IPS-NIHi7 (cell line): ENCODE measurements at regions not wholly inside any gene's neighbourhood (a gene's known extent, or its start where the extent isn't known, plus 50 kb on each side); places are given as distances from the start of the nearest gene placed in this dataset.

ENCODE experiments used
- DNase-seq: peaks from one replicate; pipeline ENCODE4 v3.0.0; 2012; ENCODE audit warnings: mixed read lengths; ENCODE audit errors: extremely low spot score

DNA sequence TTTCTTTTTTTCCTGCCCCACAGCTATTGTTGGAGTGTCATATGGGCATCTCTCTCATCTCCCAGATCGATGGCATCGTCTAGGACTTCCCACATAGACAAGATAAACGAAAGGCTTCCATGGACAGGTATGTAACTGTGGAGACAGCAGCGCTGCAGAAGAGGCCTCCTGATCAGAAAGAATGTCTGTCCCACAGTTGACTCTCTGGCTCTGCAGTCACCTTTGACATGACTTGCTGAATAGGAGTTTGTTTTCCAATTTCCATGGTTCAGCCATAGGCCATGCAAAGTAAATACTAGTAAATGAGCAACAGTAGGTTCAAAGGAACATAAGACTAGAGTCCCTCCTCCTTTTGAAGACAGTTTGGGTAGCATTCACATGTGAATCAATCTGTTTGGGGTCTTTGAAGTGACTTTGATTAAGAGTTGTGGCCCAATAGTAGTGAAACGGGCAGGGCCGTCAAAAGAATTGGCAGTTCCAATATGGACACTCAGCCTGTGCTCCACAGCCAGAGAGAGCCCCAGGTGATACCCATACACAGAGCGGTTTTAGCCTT, 134.7 kb upstream of the IFNGR1 start:
- DNase-seq = no peak

DNA sequence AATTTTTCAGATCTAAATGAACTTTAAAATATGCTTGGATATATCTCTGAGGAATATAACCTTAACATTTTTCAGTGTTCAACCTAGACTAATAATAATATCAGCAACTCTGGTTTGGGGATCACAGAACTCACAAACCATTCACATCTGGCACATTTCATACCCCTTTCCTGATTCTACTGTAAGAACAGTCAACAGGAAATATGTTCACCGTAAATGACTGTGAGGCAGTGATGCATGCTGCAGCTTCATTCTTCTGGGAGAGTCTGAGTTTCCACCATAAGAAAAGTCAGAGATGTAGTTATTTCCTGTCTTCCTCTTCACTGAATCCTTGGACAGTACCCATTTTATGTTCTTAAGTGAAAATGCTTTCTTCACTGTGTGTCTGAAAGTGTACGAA, 134.2 kb upstream of the IFNGR1 start:
- no peak for DNase-seq

DNA sequence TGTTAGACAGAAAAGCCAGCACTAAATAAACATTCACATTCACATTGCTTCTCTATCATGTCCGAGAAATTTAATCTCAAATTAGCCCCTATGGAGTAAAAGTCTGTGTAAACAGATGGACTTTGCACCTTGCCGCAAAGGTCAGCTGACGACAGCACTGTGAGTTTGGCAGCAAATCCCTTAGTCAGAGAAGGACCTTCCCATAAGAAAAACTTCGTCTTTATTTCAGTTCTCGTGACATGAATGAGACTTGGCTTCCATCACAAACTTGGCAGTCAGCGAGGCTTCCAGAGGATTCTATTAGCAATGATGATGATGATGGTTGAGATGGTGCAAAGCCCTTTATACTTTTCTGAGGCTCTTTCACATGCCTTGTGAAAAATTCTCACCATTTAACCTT, 133.7 kb upstream of the IFNGR1 start:
- DNase-seq = no peak

DNA sequence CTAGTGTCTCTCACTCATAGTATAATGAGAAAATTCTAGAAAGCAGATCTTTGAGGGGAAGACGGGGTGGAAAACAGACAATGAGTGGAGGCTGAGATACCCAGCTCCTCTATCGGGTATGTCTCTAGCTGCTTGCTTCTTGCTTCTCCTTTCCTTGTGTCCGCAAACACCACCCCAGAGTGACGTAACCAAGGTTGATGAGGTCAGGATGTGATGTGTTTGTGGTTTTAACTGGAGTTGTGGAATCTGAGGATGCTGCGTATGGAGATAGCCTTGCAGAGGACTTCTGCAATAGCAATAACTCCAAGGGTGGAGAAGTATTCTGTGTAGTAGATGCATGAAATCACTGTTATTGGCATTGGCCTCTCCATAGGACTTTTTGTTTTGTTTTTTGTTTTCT, 132.7 kb upstream of the IFNGR1 start:
- no peak for DNase-seq

DNA sequence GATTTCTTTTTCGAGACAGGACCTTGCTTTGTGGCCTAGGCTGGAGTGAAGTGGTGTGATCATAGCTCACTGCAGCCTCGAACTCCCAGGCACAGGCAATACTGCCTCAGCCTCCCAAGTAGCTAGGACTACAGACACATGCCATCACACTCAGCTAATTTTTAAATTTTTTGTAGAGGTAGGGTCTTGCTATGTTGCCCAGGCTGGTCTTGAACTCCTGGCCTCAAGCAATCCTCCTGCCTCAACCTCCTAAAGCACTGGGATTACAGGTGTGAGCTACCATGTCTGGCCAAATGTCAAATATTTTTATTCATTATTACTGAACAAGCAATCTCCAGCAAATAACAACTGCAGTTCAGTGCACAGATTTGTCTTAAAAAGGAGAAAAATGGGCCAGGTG, 131.7 kb upstream of the IFNGR1 start:
- DNase-seq = no peak

DNA sequence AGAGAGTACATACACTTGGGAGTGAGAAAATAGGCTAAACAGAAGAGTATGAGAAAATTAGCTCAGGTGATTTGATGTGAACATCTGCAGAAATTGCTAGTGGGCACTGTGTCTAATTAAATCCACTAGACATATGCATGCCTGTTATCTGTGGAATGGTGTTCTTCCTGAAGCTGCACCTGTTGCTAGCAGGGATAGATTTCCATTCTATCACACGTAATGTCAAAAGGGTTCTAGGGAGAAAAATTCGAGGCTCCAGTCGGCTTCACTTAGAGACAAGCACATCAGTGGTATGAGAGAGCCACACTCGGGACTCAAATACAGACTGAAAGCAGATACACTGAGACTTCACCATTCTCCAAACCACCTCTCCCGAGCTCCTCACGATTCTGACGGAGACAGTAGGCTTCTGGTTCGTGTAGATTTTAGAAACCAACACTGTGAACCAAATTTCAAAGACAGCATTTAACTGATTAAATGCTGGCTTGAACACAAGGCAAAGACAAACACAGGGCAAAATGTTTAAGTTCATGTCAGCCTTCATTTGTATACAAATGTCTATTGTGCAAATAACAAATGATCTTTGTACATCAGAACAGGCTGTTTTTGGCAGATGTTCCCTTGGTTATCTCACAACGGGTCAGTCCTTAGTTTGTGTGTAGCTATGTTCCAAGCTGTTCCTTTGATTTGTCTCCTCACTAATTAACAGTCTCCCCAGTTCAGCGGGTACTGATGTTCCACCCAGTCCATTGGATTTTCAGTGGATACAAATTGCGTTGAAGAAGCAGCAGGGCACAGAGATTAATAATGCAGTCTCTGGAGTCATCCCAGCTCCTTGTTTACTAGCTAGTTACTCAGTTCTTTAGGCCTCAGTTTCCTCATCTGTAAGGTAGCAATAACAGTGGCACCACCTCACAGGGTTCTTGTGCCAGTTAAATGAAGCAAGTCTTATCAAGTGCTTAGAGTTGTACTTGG, 131.0 kb upstream of the IFNGR1 start:
- no peak for DNase-seq

DNA sequence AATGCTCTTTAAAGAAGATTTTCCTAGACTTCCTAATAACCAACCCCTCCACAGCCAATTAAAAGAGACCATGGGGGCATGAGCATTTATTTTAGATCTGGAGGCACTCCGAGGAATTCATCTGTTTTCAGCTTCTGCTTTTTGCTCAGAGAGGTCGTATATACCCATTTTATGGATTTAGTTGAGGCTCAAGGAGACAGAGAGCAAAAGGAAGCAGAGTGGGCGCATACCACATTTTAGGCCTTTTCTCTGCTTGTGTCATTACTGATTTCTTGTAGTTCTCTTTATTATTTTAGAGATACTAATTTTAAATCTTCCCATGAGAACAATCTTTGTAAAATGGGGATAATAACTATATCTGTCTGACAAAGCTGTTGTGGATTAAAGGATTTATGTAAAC, 129.6 kb upstream of the IFNGR1 start:
- DNase-seq = no peak

DNA sequence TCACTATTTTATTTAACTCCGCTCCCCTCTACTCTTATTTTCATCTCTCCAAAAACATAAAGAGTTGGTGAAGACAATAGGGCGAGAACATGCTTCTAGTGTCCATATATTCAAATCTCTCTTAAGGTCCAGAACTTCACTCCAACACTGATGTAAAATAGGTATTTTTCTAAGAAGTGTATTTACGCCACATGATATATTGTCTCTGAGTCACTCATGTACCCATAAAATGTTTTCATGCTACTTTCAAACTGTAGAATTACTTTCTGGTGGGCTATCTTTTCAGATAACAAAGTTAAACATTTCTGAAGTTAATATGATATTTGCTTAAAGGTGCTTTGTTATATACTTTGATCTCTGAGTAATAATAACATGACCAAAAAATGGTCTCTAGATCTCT, 124.1 kb upstream of the IFNGR1 start:
- DNase-seq = no peak

DNA sequence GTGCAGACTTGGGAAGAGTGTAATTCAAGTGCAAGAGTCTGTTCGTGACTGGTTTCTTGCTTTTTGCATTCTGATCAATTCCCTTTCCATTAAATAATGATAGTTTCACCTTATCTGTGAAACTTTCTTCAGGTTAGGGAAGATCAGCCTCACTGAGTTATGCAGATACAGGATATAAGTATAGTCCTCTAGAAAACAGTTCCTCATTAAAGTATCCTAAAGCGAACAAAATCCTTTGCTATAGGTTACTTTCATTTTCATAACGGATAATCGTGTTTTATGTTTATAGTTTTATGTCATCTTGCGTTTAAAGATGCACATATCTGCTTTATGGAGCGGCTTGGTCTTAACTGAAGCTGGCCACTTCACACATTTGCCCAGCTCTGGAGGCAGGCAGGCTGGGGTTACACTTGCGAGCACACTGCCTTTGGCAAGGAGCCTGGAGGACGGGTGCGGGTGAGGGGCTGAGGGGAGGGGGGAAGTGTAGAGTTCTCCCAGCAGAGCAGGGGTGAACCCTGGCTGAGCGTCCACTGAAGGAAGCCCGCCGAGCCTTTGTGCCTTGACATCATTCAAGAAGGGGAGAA, 123.5 kb upstream of the IFNGR1 start:
- peak; percentile 35 for DNase-seq

DNA sequence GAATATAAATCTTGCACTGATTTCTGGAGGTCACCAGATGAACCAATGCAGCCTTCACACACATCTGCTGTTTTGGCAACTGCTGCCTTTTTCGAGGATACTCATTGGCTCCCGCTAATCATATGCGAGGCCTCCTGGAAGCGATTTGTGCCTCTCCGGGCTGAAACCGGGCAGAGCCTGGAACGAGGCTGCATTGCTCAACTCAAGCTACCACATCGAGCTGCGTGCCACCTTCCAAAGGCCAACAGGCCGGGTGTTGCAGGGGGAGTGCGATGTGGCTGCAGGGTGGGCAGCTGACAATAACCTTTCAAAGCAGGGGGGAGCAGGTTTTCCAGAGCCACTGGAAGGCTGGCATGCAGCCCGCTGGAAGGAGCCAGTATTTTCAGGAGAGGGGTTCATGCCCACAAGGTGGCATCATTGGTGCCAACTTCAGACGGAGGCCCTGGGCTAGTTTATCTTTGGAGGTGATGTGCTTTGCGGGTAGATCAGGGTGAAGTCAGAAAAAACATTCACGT, 122.6 kb upstream of the IFNGR1 start:
- DNase-seq = peak; percentile 45

DNA sequence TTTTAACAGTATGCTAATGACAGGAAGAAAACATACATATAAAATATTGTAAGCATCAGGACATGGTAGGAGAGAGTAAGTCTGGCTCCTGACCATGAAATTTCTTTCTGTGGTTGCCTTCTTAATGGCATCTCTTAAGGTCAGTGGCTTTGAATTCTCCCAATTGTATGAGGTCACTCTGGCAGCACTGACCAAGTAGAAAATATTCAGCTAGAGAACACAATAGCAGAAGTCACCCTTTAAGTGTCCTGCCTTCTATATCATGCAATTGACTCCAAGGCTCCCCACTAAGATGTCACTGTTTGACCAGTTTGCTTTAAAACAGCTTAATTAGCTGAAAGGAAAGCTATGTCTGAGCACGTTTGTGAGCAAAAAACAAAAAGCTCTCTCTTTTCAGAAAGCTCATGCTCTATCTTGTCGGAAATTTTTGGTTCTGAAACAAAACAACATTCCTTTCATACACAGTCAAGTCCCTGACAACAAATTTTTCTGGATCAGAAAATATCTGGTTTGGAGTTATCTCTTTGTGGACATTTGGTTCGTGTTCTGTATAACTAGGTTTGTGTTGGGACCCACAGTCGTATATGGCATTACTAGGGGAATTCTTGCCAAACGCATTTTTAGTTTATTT, 120.9 kb upstream of the IFNGR1 start:
- DNase-seq = no peak

DNA sequence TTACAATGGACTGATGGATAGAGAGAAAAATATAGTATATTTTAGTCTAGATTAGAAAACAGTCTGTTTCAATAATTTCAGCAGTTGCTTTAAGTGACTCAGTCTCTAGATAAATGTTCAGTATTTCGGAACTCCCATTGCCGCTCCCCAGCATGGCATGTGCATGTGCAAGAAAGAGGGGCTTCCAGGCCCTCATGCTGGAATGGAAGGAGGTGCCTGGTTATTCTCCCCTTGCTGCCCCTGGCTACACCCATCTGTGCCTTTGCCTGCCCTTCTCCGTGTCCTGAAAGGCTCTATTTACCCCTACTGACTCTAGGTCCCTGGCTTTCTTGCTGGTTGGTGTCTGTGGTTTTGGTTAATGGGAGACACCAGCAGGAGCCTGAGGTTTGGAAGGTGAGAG, 115.7 kb upstream of the IFNGR1 start:
- no peak for DNase-seq

DNA sequence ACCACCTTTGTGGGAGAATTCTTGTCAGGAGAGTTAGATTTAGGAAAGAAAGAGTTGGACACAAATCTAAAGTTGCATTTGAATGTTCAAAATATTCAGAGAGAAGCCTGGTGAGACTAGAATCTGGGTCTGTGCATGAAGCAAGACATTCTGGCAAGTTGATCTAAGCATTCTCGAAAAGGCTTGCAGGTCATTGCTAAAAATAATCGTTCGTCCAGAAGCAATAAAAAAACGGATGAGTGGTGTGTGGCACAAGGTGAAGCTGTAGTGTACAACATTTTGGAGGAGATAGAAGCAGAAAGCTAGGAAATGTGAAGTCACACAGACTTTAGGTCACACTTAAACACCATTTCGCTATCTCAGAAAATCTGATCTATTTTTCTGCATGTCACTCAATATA, 114.9 kb upstream of the IFNGR1 start:
- no peak for DNase-seq

DNA sequence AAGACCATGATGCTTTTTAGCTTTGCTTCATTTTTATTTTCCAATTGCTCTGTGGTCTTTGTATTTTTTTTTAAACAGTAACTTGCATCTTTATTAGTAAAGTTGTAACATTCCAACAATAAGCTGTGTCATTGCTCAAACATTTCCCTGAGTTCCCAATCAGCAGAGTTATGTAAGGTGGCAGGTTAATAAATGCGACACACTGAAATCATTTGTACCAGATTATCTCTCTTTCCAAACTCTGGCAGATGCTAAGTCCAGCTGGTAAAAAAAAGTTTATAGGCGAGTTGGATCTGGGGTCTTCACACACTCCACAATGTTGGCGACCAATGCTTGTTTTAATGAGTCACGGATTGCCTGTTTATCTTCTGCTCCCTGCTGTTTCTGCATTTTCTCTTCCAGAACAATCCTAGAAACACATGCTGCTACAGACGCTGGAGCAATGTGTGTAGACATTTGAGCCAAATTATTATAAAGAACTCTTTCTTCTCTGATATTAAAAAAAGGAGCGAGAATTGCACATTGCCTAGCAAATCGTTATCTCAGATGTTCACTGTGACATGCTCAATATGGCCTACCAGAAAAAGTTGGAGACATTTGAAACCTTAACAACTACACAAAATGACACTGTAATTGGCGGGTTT, 113.6 kb upstream of the IFNGR1 start:
- no peak for DNase-seq

DNA sequence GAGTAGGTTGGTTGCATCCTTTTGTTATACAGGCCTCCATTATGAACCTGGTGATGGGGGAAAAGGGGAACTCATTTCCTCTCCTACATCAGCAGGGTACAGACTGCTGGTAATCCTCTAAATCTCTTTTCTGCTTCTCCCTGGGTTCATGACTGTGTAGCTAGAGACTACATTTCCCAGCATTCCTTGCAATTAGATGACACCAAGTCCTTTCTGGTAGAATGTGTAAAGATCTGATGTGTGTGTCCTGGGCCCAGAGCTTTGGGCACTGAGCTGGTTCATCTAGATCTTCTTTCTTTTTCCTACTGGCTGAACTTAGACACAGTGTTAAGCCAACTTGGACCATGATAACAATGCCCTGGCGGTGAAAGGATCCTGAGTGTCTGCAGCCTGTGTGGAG, 104.7 kb upstream of the IFNGR1 start:
- peak; percentile 27 for DNase-seq

DNA sequence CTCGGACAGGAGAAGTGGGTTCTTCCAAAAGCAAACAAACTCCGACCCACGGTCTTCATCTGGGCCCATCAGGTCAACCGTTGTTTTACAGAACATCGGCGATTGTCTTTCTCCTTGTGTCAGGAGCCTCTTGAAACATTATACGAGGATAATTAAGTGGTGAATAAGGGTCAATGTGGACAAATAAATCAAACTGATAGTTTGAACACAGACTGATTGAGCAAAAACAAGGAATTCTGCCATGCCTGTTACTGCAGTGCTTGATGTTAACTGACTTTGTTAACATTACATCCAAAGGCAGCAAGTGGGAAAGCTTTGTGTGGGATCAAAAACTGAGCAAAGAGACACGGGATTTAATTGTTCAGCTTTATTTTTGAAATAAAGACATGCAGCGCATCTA, 101.1 kb upstream of the IFNGR1 start:
- no peak for DNase-seq

DNA sequence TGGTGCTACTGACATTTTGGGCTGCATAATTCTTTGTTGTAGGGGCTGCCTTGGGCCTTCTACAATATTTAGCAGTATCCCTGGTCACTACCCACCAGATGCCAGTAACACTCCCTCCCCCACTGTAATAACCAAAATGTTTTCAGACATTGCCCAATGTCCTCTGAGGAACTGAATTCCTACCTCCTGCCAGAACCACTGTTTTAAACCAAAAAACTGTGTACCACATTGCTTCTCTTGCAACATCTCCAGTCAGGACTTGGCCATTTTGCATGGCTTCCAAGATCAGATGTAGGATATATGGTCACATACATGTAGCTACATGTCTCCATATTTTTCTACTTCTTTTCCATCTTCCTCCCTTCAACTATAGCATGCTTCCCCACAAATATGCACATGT, 97.4 kb upstream of the IFNGR1 start:
- DNase-seq = no peak

DNA sequence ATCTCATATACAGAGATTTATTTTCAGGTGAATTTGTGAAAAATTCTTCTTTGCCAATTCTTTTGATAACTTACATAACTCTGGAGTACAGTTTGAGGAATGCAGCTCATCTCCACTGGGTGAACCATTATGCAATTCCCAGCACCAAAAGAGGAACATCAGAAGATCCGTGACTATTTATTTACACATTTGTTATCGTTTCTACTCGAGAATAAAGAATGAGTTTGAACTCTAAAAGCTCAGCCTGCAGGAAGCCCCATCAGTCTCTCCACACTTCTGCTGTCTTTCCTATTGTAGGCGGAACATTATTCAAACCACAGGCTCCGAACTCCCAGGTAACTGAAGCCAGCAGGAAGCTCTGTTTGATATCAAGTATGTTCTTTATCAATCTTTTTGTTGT, 95.9 kb upstream of the IFNGR1 start:
- DNase-seq = peak; percentile 16

DNA sequence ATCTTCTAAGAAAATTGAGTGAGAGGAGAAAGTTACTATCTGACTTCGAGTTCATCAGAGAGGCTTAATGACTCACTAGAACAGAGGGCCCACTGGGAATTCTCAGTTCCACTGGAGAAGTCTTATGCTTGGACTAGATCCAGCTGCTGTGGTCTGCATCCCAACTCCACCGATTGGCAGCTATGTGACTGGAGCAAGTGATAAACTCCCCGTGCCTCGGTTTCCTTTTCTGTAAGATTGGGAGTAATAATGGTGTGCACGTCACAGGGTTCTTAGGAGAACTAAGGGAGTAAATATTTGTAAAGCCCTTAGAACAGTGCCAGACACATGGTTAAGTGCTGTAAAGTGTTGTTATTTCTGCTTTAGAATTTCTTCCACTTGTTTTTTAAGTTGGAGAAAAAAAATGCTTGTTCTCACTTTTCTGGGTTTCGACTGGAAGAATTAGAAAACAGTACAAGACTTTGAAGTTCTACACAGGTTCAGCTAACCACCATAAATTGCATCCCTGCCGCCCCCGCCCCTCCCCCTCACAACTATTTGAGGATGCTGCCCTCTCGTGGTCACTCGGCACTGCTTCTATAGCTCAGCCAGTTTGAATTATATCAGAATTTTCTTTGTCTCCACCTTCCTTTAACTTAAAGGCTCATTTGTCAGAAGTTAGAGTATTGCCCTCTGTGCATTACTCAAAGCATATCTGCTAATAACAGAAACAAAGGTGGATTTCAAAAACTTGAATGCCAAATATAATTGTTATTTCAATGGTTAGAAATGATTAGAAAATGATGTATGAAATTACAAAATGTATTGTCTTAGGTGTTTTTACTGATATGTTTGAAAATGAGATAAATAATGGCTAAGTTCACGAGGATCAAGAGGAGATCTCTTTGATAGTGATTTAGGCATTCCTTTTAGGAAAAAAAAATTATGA, 95.0 kb upstream of the IFNGR1 start:
- peak; percentile 70 for DNase-seq

DNA sequence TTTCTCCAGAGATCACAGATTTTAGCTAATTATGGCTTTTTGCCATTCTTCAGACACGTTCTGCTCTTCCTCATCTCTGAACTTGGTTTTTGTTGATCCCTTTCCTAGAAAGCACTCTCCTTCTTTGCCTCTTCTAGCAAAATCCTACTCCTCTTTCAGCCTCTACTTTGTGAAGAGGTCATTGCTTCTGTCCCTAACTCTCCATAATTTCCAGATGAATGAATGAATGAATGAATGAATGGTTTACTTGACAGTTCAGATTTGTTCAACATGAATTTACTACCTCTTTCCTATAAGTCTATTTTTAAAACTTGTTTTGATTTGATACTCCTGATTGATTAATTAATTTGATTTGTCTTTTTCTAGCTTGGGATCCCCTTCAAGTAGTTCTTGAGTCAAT, 94.0 kb upstream of the IFNGR1 start:
- no peak for DNase-seq

DNA sequence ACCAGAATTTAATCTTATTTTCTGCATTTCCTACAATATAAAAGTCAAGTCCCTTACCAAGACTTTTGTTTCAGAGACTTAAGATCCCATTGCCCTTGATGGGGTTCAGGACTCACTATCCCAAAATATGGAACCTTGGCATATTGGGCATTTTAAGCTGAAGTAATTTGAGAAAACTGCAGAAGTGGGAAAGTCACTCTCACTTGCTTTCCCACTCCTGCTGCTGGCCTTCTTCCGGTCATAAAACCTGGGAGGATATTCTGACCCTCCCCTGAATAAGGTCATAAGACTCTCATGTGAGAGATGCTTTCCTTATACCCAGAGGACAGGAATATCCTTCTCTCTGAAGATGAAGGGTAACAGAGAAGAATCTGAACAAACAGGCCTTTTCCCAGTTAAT, 92.8 kb upstream of the IFNGR1 start:
- no peak for DNase-seq
